GM23338 (cell line): ENCODE measurements at regions not wholly inside any gene's neighbourhood (a gene's known extent, or its start where the extent isn't known, plus 50 kb on each side); places are given as distances from the start of the nearest gene placed in this dataset.

ENCODE experiments used
- ATAC-seq: fragments of 200-7000 bp; cut with Tn5 transposase; 3 replicates; pipeline ENCODE4 v1.9.1; 2020
- DNase-seq: peaks from one replicate; pipeline ENCODE4 v3.0.0-alpha.2; 2015; ENCODE audit warnings: low spot score
- H2AFZ ChIP-seq: fragments of 200-600 bp; sonication (generic); 2 replicates; pipeline ENCODE4 v1.8.0; 2016; ENCODE audit warnings: antibody characterized with exemption, mild to moderate bottlenecking, moderate library complexity
- H3F3A ChIP-seq: fragments of 200-600 bp; sonication (generic); replicated peaks from 2 replicates; pipeline ENCODE4 v1.8.0; 2017; ENCODE audit warnings: antibody characterized with exemption, mixed run types, low read depth
- H3K27ac ChIP-seq: fragments of 200-600 bp; sonication (generic); 2 replicates; pipeline ENCODE4 v1.6.1; 2016; ENCODE audit warnings: low read depth
- H3K27me3 ChIP-seq: fragments of 200-600 bp; sonication (generic); 2 replicates; pipeline ENCODE4 v1.8.0; 2016; ENCODE audit warnings: mild to moderate bottlenecking, mixed run types, moderate library complexity; ENCODE audit not compliant: insufficient read depth
- H3K36me3 ChIP-seq: fragments of 200-600 bp; sonication (generic); 2 replicates; pipeline ENCODE4 v1.8.0; 2016; ENCODE audit warnings: mild to moderate bottlenecking; ENCODE audit not compliant: insufficient read depth
- H3K4me1 ChIP-seq: fragments of 200-600 bp; sonication (generic); 2 replicates; pipeline ENCODE4 v1.8.0; 2016; ENCODE audit warnings: mild to moderate bottlenecking, moderate library complexity; ENCODE audit not compliant: insufficient read depth
- H3K4me2 ChIP-seq: fragments of 200-600 bp; sonication (generic); 2 replicates; pipeline ENCODE4 v1.7.1; 2017; ENCODE audit warnings: mixed run types
- H3K4me3 ChIP-seq: fragments of 200-600 bp; sonication (generic); 2 replicates; pipeline ENCODE4 v1.6.1; 2016; ENCODE audit warnings: mixed run types
- H3K79me2 ChIP-seq: fragments of 200-600 bp; sonication (generic); replicated peaks from 2 replicates; pipeline ENCODE4 v1.8.0; 2017; ENCODE audit warnings: mild to moderate bottlenecking; ENCODE audit not compliant: insufficient read depth
- H3K9me2 ChIP-seq: fragments of 200-600 bp; sonication (generic); 2 replicates; pipeline ENCODE4 v1.8.0; 2017; ENCODE audit not compliant: insufficient read depth
- H4K20me1 ChIP-seq: fragments of 200-600 bp; sonication (generic); replicated peaks from 2 replicates; pipeline ENCODE4 v1.8.0; 2017; ENCODE audit warnings: mild to moderate bottlenecking; ENCODE audit not compliant: insufficient read depth
- H3K27ac Mint-ChIP-seq: 2 replicates; pipeline ENCODE4 v1.8.0; 2020; ENCODE audit warnings: inconsistent platforms, mild to moderate bottlenecking, moderate library complexity, mixed read lengths
- H3K27me3 Mint-ChIP-seq: 3 replicates; pipeline ENCODE4 v1.8.0; 2022; ENCODE audit warnings: low read depth, mild to moderate bottlenecking, moderate library complexity, mixed read lengths, inconsistent platforms; ENCODE audit not compliant: insufficient read depth, poor library complexity
- H3K36me3 Mint-ChIP-seq: 3 replicates; pipeline ENCODE4 v1.8.0; 2021; ENCODE audit warnings: low read depth, mild to moderate bottlenecking, inconsistent platforms, moderate library complexity, mixed read lengths
- H3K4me1 Mint-ChIP-seq: 3 replicates; pipeline ENCODE4 v1.8.0; 2020; ENCODE audit warnings: mild to moderate bottlenecking, inconsistent platforms, mixed read lengths
- H3K4me3 Mint-ChIP-seq: 3 replicates; pipeline ENCODE4 v1.8.0; 2021; ENCODE audit warnings: moderate library complexity, mild to moderate bottlenecking, inconsistent platforms, mixed read lengths
- H3K9me3 Mint-ChIP-seq: 3 replicates; pipeline ENCODE4 v1.8.0; 2020; ENCODE audit warnings: moderate library complexity, mild to moderate bottlenecking, inconsistent platforms, mixed read lengths
- CTCF ChIP-seq, 2 experiments: fragments of 200-600 bp in 1 of 2; sonication (generic) in 1 of 2; conservative IDR thresholded peaks; 2 replicates each; pipeline versions ENCODE4 v1.5.1 to v1.6.1; 2016 to 2017; ENCODE audit warnings: antibody characterized with exemption in 2 of 2, low read depth in 2 of 2, mild to moderate bottlenecking in 2 of 2, moderate library complexity in 1 of 2
- ETS1 ChIP-seq: IDR thresholded peaks from 2 replicates; pipeline ENCODE4 v1.6.1; 2016; ENCODE audit warnings: antibody characterized with exemption
- EZH2 ChIP-seq: fragments of 200-600 bp; sonication (generic); IDR thresholded peaks from one replicate; pipeline ENCODE4 v1.8.0; 2017; ENCODE audit warnings: antibody characterized with exemption, mild to moderate bottlenecking, low read depth; ENCODE audit not compliant: unreplicated experiment
- EZH2phosphoT487 ChIP-seq: fragments of 200-600 bp; sonication (generic); IDR thresholded peaks from one replicate; pipeline ENCODE4 v1.8.1; 2018; ENCODE audit warnings: antibody characterized with exemption; ENCODE audit not compliant: unreplicated experiment
- JUNB ChIP-seq: IDR thresholded peaks from one replicate; pipeline ENCODE4 v1.6.1; 2016; ENCODE audit warnings: antibody characterized with exemption; ENCODE audit not compliant: unreplicated experiment
- NANOG ChIP-seq: IDR thresholded peaks from 2 replicates; pipeline ENCODE4 v1.6.1; 2016; ENCODE audit warnings: antibody characterized with exemption, borderline replicate concordance
- POLR2AphosphoS5 ChIP-seq: IDR thresholded peaks from 2 replicates; pipeline ENCODE4 v1.6.1; 2016; ENCODE audit warnings: antibody characterized with exemption, low read depth
- REST ChIP-seq: IDR thresholded peaks from one replicate; pipeline ENCODE4 v1.6.1; 2018; ENCODE audit warnings: antibody characterized with exemption; ENCODE audit not compliant: unreplicated experiment
- STAT1 ChIP-seq: IDR thresholded peaks from one replicate; pipeline ENCODE4 v1.6.1; 2016; ENCODE audit warnings: antibody characterized with exemption; ENCODE audit not compliant: unreplicated experiment
- ZNF331 ChIP-seq: fragments of 250-450 bp; sonication (Bioruptor Pico); IDR thresholded peaks from 2 replicates; pipeline ENCODE4 v1.5.0; 2020; ENCODE audit warnings: low read depth, mild to moderate bottlenecking, moderate library complexity
- TF ChIP-seq, protein P1 (sequence below): fragments of 250-450 bp; sonication (Bioruptor Pico); IDR thresholded peaks from 2 replicates; pipeline ENCODE4 v1.5.0; 2020; ENCODE audit warnings: mild to moderate bottlenecking, moderate library complexity

DNA sequence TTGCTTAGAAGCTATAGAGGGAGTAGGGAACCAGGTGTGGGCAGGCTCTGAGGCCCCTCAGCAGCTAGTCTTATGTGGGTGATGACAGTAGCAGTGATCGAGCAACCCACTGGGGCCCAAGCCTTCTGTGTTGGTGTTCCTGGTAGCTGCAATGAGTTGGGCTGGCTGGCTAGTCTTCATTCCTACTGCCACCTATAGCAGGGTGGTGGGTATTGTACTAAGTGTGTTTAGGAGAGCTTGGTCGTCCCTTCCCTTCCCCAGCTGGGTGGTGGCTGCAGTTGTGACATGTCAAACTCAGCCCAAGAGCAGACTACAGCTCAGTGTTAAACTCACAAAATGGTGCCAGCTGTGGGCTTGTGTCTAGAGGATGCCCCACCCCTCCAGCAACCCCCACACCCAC, 486.1 kb upstream of the UBE2E3 start (continued):
- peak in 1 of 2 experiments; percentile 33; a peak in 1 of 4 replicates for TF ChIP-seq CTCF (conservative IDR thresholded peaks at IDR 0.05; ENCODE audit: low read depth in 2 of 2)
- TF ChIP-seq ETS1 = no peak

DNA sequence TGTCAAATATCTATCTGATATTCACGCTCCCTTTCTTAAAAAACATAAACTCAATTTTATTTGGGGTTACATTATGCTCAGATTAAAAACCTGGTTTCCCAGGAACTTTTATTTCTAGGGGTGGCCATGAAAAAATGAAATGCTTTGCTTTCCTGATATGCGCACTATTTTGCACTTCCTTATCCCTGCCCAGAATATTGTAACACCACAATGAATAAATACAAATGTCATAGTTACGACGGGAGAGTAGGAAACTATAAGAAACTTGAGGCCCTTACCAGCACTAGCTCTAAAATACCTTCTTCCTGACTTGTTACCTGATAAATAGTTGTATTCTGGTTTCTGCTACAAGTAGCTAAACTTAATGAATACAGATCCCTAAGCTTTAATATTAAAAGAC, 475.6 kb upstream of the CWC22 start:
- DNase-seq (no peak), ATAC-seq (no peak)
- Histone ChIP-seq H3K4me2 (no peak overlapping the region), H2AFZ (no peak overlapping the region), H3K4me1 (no peaks in the 10 kb centered on the region), H3K27me3 (no peaks in the 10 kb centered on the region), H3K9me2 (no peaks in the 10 kb centered on the region), H3F3A (no peaks in the 10 kb centered on the region), H3K36me3 (no peaks in the 10 kb centered on the region), H4K20me1 (no peaks in the 10 kb centered on the region), H3K79me2 (no peaks in the 10 kb centered on the region), H3K27ac (no peak overlapping the region), H3K4me3 (no peak overlapping the region)
- Mint-ChIP-seq H3K4me1 (no peaks in the 10 kb centered on the region), H3K36me3 (no peaks in the 10 kb centered on the region), H3K27ac (no peak overlapping the region), H3K9me3 (no peaks in the 10 kb centered on the region), H3K4me3 (no peak overlapping the region), H3K27me3 (peaks cover 2% of the 10 kb centered on the region)
- no peak for TF ChIP-seq NANOG
- no peak for TF ChIP-seq EZH2
- TF ChIP-seq POLR2AphosphoS5 = no peak
- TF ChIP-seq CTCF (conservative IDR thresholded peaks at IDR 0.05; ENCODE audit: low read depth in 2 of 2) = no peak
- TF ChIP-seq, protein P1, sequence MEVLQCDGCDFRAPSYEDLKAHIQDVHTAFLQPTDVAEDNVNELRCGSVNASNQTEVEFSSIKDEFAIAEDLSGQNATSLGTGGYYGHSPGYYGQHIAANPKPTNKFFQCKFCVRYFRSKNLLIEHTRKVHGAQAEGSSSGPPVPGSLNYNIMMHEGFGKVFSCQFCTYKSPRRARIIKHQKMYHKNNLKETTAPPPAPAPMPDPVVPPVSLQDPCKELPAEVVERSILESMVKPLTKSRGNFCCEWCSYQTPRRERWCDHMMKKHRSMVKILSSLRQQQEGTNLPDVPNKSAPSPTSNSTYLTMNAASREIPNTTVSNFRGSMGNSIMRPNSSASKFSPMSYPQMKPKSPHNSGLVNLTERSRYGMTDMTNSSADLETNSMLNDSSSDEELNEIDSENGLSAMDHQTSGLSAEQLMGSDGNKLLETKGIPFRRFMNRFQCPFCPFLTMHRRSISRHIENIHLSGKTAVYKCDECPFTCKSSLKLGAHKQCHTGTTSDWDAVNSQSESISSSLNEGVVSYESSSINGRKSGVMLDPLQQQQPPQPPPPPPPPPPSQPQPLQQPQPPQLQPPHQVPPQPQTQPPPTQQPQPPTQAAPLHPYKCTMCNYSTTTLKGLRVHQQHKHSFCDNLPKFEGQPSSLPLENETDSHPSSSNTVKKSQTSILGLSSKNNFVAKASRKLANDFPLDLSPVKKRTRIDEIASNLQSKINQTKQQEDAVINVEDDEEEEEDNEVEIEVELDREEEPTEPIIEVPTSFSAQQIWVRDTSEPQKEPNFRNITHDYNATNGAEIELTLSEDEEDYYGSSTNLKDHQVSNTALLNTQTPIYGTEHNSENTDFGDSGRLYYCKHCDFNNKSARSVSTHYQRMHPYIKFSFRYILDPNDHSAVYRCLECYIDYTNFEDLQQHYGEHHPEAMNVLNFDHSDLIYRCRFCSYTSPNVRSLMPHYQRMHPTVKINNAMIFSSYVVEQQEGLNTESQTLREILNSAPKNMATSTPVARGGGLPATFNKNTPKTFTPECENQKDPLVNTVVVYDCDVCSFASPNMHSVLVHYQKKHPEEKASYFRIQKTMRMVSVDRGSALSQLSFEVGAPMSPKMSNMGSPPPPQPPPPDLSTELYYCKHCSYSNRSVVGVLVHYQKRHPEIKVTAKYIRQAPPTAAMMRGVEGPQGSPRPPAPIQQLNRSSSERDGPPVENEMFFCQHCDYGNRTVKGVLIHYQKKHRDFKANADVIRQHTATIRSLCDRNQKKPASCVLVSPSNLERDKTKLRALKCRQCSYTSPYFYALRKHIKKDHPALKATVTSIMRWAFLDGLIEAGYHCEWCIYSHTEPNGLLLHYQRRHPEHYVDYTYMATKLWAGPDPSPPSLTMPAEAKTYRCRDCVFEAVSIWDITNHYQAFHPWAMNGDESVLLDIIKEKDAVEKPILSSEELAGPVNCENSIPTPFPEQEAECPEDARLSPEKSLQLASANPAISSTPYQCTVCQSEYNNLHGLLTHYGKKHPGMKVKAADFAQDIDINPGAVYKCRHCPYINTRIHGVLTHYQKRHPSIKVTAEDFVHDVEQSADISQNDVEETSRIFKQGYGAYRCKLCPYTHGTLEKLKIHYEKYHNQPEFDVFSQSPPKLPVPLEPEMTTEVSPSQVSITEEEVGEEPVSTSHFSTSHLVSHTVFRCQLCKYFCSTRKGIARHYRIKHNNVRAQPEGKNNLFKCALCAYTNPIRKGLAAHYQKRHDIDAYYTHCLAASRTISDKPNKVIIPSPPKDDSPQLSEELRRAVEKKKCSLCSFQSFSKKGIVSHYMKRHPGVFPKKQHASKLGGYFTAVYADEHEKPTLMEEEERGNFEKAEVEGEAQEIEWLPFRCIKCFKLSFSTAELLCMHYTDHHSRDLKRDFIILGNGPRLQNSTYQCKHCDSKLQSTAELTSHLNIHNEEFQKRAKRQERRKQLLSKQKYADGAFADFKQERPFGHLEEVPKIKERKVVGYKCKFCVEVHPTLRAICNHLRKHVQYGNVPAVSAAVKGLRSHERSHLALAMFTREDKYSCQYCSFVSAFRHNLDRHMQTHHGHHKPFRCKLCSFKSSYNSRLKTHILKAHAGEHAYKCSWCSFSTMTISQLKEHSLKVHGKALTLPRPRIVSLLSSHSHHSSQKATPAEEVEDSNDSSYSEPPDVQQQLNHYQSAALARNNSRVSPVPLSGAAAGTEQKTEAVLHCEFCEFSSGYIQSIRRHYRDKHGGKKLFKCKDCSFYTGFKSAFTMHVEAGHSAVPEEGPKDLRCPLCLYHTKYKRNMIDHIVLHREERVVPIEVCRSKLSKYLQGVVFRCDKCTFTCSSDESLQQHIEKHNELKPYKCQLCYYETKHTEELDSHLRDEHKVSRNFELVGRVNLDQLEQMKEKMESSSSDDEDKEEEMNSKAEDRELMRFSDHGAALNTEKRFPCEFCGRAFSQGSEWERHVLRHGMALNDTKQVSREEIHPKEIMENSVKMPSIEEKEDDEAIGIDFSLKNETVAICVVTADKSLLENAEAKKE (CRISPR knock-in tag) = no peak
- TF ChIP-seq ZNF331 (CRISPR knock-in tag) = no peak
- no peak for TF ChIP-seq STAT1
- no peak for TF ChIP-seq REST
- no peak for TF ChIP-seq EZH2phosphoT487
- TF ChIP-seq JUNB = no peak
